Keratinocyte (primary cell): ENCODE measurements at regions not wholly inside any gene's neighbourhood (a gene's known extent, or its start where the extent isn't known, plus 50 kb on each side); places are given as distances from the start of the nearest gene placed in this dataset.

ENCODE experiments used
- DNase-seq: peaks from one replicate; pipeline ENCODE4 v3.0.0-alpha.2; 2011; ENCODE audit warnings: low read depth, missing footprints, low spot score
- FAIRE-seq: peaks from 2 replicates; lab custom pipeline; 2011; peaks lifted over from hg19 to GRCh38; lab: Jason Lieb, UNC
- H2AFZ ChIP-seq: 2 replicates; pipeline ENCODE4 v1.6.0; 2012; ENCODE audit warnings: low read length, control low read depth, inconsistent platforms; ENCODE audit not compliant: control insufficient read depth
- H3K27ac ChIP-seq: 2 replicates; pipeline ENCODE4 v1.5.1; 2011; ENCODE audit warnings: low read length; ENCODE audit not compliant: control insufficient read depth, insufficient read depth
- H3K27me3 ChIP-seq: 3 replicates; pipeline ENCODE4 v1.6.0; 2011; ENCODE audit warnings: low read length; ENCODE audit not compliant: control insufficient read depth, insufficient read depth; ENCODE audit errors: extremely low read depth
- H3K36me3 ChIP-seq, 2 experiments: 2 replicates in 1 of 2; 3 replicates in 1 of 2; pipeline ENCODE4 v1.5.1; 2011; ENCODE audit warnings: low read length in 2 of 2, mild to moderate bottlenecking in 1 of 2; ENCODE audit not compliant: control insufficient read depth in 2 of 2, insufficient read depth in 2 of 2; ENCODE audit errors: extremely low read depth in 1 of 2
- H3K4me1 ChIP-seq: 3 replicates; pipeline ENCODE4 v1.5.1; 2011; ENCODE audit warnings: low read length; ENCODE audit not compliant: control insufficient read depth, insufficient read depth; ENCODE audit errors: extremely low read depth
- H3K4me2 ChIP-seq: 3 replicates; pipeline ENCODE4 v1.6.0; 2011; ENCODE audit warnings: low read depth, low read length; ENCODE audit not compliant: control insufficient read depth, insufficient read depth; ENCODE audit errors: extremely low read depth
- H3K4me3 ChIP-seq, 3 experiments: fragments of 200-600 bp in 1 of 3; sonication (generic) in 1 of 3; 2 replicates in 2 of 3; 3 replicates in 1 of 3; pipeline ENCODE4 v1.5.1; 2011 to 2016; ENCODE audit warnings: low read length in 3 of 3, mild to moderate bottlenecking in 3 of 3, control low read depth in 2 of 3, inconsistent platforms in 1 of 3, low read depth in 1 of 3, mixed read lengths in 1 of 3, mixed run types in 1 of 3, moderate library complexity in 1 of 3; ENCODE audit not compliant: control insufficient read depth in 2 of 3, insufficient read depth in 2 of 3; ENCODE audit errors: extremely low read depth in 1 of 3
- H3K79me2 ChIP-seq: 2 replicates; pipeline ENCODE4 v1.6.0; 2012; ENCODE audit warnings: low read length; ENCODE audit not compliant: control insufficient read depth, insufficient read depth
- H3K9ac ChIP-seq: 3 replicates; pipeline ENCODE4 v1.6.0; 2011; ENCODE audit warnings: low read length; ENCODE audit not compliant: control insufficient read depth, insufficient read depth; ENCODE audit errors: extremely low read depth
- H3K9me1 ChIP-seq: 3 replicates; pipeline ENCODE4 v1.6.0; 2011; ENCODE audit warnings: low read length; ENCODE audit not compliant: control insufficient read depth, insufficient read depth; ENCODE audit errors: extremely low read depth
- H3K9me3 ChIP-seq: 2 replicates; pipeline ENCODE4 v1.5.1; 2012; ENCODE audit warnings: low read depth, low read length; ENCODE audit not compliant: control insufficient read depth
- H4K20me1 ChIP-seq: 3 replicates; pipeline ENCODE4 v1.6.0; 2011; ENCODE audit warnings: low read length; ENCODE audit not compliant: control insufficient read depth, insufficient read depth; ENCODE audit errors: extremely low read depth
- EZH2 ChIP-seq: IDR thresholded peaks from one replicate; pipeline ENCODE4 v1.6.1; 2012; ENCODE audit warnings: inconsistent platforms, mild to moderate bottlenecking, low read length, moderate library complexity
- dilution Hi-C: fragments of 300-500 bp; cut with MboI; formaldehyde crosslinking; loops from one replicate; pipeline ENCODE4 v1.7.0; 2020; ENCODE audit warnings: low sequenced_read_pairs; ENCODE audit not compliant: extremely low pct_ligation_motif_present
- TF ChIP-seq, protein P1 (sequence below), 3 experiments: IDR thresholded peaks in 1 of 3; conservative IDR thresholded peaks in 1 of 3; optimal IDR thresholded peaks in 1 of 3; 2 replicates in 2 of 3; 3 replicates in 1 of 3; pipeline versions ENCODE3 to v1.5.1; 2011; ENCODE audit warnings: low read length in 3 of 3, mild to moderate bottlenecking in 3 of 3, moderate library complexity in 2 of 3, control low read depth in 1 of 3, inconsistent platforms in 1 of 3; ENCODE audit not compliant: insufficient read depth in 2 of 3; ENCODE audit errors: extremely low read depth in 1 of 3

DNA sequence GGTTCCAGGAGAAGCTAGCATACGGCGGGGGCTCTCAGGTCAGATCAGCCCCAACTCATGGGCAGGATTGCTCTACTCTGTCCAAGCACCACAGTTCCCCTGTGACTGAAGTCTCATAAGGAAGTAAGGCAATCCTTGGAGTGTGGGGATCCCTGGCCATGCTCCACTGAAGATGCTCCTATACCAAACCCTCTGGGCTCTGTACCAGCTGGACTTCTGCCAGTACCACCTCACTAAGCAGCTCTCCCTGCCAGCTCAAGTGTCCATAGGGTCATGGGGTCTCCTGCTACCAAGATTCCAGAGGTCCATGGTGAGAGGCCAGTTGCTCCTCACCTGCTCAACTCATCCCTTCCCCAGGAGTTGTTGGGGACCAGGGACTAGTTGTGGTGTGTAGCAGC is 355.7 kb upstream of the STEAP1 start:
- H3K9ac ChIP-seq = no peak overlapping the region
- H3K4me1 ChIP-seq = no peaks in the 10 kb centered on the region
- TF ChIP-seq EZH2 = no peak
- TF ChIP-seq, protein P1, sequence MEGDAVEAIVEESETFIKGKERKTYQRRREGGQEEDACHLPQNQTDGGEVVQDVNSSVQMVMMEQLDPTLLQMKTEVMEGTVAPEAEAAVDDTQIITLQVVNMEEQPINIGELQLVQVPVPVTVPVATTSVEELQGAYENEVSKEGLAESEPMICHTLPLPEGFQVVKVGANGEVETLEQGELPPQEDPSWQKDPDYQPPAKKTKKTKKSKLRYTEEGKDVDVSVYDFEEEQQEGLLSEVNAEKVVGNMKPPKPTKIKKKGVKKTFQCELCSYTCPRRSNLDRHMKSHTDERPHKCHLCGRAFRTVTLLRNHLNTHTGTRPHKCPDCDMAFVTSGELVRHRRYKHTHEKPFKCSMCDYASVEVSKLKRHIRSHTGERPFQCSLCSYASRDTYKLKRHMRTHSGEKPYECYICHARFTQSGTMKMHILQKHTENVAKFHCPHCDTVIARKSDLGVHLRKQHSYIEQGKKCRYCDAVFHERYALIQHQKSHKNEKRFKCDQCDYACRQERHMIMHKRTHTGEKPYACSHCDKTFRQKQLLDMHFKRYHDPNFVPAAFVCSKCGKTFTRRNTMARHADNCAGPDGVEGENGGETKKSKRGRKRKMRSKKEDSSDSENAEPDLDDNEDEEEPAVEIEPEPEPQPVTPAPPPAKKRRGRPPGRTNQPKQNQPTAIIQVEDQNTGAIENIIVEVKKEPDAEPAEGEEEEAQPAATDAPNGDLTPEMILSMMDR (optimal IDR thresholded peaks at IDR 0.05 in 1 of 3, IDR thresholded peaks at IDR 0.05 in 1 of 3, conservative IDR thresholded peaks at IDR 0.05 in 1 of 3; ENCODE audit: extremely low read depth in 1 of 3, insufficient read depth in 2 of 3, low read length in 3 of 3) = no peak
- H3K4me3 ChIP-seq = no peak overlapping the region
- H2AFZ ChIP-seq = no peak overlapping the region
- no peaks in the 10 kb centered on the region for H4K20me1 ChIP-seq
- no peaks in the 10 kb centered on the region for H3K79me2 ChIP-seq
- no peaks in the 10 kb centered on the region for H3K27me3 ChIP-seq
- no peaks in the 10 kb centered on the region for H3K36me3 ChIP-seq
- H3K4me2 ChIP-seq = no peak overlapping the region
- no peak for DNase-seq
- H3K9me1 ChIP-seq = no peaks in the 10 kb centered on the region
- FAIRE-seq = no peak
- H3K9me3 ChIP-seq = no peaks in the 10 kb centered on the region
- no peak overlapping the region for H3K27ac ChIP-seq
- dilution Hi-C loops = no loop called here

DNA sequence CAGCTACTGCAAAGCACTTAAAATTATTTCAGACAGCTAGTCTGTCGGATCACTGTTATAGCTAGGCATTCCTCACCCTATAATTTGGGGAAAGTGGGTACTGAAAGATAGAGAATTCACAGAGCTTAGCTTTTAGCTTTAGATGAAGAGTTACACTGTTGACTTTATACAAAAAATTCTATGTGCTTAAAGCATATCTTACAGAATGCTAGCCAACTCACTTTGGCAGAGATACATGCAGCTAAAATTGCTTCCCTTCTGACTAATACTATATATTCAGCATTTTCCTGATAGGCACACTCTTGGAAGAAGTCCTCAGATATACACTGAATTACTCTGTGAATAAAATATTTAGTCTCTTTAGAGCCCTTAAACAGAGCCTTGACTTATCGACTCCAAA is 353.5 kb upstream of the STEAP1 start:
- no peaks in the 10 kb centered on the region for H3K9me1 ChIP-seq
- H3K4me1 ChIP-seq = no peaks in the 10 kb centered on the region
- no peak overlapping the region for H3K4me2 ChIP-seq
- no peak overlapping the region for H3K9ac ChIP-seq
- no peaks in the 10 kb centered on the region for H3K36me3 ChIP-seq
- no peaks in the 10 kb centered on the region for H3K27me3 ChIP-seq
- H2AFZ ChIP-seq = no peak overlapping the region
- no peaks in the 10 kb centered on the region for H3K9me3 ChIP-seq
- FAIRE-seq = no peak
- H3K27ac ChIP-seq = no peak overlapping the region
- no peaks in the 10 kb centered on the region for H4K20me1 ChIP-seq
- dilution Hi-C loops = no loop called here
- DNase-seq = no peak
- TF ChIP-seq EZH2 = no peak
- TF ChIP-seq, protein P1 (optimal IDR thresholded peaks at IDR 0.05 in 1 of 3, IDR thresholded peaks at IDR 0.05 in 1 of 3, conservative IDR thresholded peaks at IDR 0.05 in 1 of 3; ENCODE audit: extremely low read depth in 1 of 3, insufficient read depth in 2 of 3, low read length in 3 of 3) = no peak
- H3K4me3 ChIP-seq = no peak overlapping the region
- H3K79me2 ChIP-seq = no peaks in the 10 kb centered on the region
